Activated T-cell treated with anti-CD3 and anti-CD28 coated beads for 24 hours (primary cell): ENCODE measurements at regions not wholly inside any gene's neighbourhood (a gene's known extent, or its start where the extent isn't known, plus 50 kb on each side); places are given as distances from the start of the nearest gene placed in this dataset.
"Not testable (repeated sequence)": the region's sequence is repeated elsewhere in the genome, so short reads cannot be mapped to it uniquely, and the experiment has no call there.

Source experiments
- DNase-seq: peaks from one replicate; pipeline ENCODE4 v3.0.0-alpha.2; 2020; ENCODE audit warnings: low read depth

DNA sequence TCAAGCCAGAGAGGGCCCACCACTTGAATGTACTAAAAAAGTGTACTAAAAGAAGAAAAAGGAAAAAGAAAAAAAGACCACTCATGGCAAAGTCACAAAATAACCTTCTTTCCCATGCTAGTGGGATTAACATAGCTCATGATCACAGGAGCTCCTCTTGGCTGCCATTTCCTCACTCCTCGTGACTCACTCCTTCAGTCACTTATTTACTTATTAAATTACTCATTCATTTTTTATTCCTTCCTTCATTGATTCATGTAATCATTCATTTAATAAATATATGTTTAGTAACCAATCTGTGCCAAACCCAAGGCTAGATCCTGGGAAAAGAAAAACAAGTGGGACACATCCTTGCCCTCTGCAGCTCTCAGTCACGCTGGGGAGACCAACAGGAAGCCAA is 300.5 kb downstream of the INSIG2 start:
- DNase-seq: no peak

GRCh38 chr2:118387509-118387908 is 299.2 kb downstream of the INSIG2 start:
- DNase-seq: no peak

- DNase-seq: no peak
Measured at GRCh38 chr2:118386641-118387302, 298.5 kb downstream of the INSIG2 start.

GRCh38 chr2:118380915-118381653 is 292.8 kb downstream of the INSIG2 start:
- DNase-seq: no peak

- DNase-seq: no peak
Measured at GRCh38 chr2:118375907-118376485, 287.7 kb downstream of the INSIG2 start.

- no peak for DNase-seq
Measured at GRCh38 chr2:118374974-118375755, 286.9 kb downstream of the INSIG2 start.

GRCh38 chr2:118372886-118373830 is 284.9 kb downstream of the INSIG2 start:
- DNase-seq: no peak

GRCh38 chr2:118371515-118371914 is 283.2 kb downstream of the INSIG2 start:
- DNase-seq: no peak

- not testable (repeated sequence) for DNase-seq
Measured at GRCh38 chr2:118369521-118369920, 281.2 kb downstream of the INSIG2 start.

DNA sequence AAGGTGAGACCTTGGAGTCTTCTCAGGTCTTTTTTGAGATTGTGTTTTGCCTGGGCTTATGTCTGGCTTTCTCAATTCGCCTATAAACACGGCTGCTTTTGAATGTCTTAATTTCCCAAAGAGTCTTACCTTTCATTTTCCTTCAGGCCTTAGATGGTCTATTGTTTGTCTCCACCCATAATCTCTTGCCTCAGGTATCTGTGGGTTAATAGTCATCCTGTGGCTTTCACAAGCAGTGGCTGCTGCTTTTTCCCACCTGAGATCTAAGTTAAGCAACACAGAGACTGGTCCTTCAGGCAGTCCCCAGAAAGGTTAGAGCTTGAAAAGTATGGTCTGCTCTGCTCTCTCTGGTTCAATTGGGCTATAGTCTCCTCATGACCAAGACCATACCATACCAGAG is 275.3 kb downstream of the INSIG2 start:
- no peak for DNase-seq

DNA sequence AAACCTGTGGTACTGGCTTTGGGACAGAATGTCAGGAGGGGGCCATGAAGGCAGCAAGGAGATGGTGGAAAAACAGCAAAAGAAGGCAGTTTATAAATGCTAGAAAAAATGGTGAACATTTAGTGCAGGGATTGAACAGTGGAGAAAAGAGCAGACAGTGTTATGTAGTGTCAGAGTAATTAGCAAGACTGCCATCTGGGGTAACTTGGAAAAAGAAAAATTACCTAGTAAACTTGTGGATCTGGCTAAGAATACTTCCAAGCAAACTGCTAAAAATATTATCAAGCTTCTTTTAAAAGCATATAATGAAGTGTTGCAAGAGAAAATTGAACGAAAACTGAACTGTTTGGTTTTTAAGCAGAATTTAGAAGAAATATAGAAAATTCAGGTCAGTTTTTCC is 267.8 kb downstream of the INSIG2 start:
- DNase-seq: no peak

- no peak for DNase-seq
Measured at GRCh38 chr2:118351796-118352195, 263.5 kb downstream of the INSIG2 start.

DNA sequence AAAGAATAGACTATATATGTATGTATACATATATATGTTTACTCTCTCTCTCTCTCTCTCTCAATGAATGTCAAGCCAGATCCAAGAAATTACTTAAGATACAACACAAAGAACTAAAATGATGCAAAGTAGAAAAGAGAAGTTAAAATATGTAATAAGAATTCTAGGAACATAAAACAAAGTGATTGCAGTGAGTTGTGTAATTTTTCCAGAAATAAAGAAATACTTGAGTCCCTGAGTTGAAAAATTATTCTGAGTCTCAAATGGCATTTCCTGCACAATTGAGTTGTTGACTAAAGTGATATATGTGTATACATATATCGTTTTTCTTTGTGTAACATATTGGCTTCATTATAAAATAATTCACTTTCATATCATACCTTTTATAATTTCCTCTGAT is 262.4 kb downstream of the INSIG2 start:
- DNase-seq: no peak

DNA sequence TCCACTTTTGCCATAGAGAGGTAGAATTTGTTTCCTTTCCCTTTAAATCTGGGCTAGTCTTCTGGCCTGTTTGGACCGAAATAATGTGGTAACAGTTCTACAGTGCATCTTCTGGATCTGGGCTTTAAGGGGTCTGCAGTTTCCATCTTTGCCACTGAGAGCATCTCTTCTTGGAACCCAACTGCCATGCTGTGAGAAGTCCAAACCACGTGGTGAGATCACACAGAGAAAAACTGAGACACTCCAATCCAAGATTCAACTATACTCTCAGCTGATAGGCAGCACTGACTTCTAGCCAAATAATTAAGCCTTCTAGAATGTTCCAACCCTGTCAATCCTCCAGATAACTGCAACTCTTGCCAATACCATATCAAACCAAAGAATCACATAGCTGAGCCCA is 261.1 kb downstream of the INSIG2 start:
- DNase-seq: no peak

DNA sequence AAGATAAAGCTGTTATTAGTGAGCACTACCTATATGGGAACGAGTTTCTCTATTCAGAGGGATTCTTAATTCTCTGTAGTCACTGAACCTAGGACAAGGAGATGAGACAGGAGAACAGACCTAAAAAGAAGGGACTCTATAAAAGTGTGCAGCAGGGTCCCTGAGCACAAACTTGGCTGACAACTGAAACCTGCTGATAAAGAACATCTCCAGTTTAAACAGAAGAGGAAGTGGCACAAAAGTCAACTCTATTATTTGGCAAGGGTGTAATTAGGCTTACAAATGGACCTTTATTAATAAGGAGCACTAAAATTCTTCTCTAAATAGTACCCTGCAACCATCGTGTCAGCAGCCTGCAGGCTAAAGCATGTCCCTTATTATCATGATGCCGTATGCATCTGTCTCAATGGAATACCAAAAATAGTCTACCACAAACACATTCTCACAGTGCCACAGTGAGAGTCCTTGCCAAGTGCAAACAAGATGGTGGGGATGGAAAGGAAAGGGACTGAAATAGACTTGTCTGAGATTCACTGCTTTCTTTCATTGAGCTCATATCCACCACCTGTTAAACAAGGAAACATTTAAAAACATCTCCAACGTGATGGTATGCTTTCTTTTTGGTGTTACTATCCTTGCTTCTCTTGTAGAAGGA is 260.2 kb downstream of the INSIG2 start:
- no peak for DNase-seq

- DNase-seq: no peak
Measured at GRCh38 chr2:118345465-118345864, 257.2 kb downstream of the INSIG2 start.

GRCh38 chr2:118340103-118340502 is 251.8 kb downstream of the INSIG2 start:
- no peak for DNase-seq

- no peak for DNase-seq
Measured at GRCh38 chr2:118339386-118339785, 251.1 kb downstream of the INSIG2 start.

DNA sequence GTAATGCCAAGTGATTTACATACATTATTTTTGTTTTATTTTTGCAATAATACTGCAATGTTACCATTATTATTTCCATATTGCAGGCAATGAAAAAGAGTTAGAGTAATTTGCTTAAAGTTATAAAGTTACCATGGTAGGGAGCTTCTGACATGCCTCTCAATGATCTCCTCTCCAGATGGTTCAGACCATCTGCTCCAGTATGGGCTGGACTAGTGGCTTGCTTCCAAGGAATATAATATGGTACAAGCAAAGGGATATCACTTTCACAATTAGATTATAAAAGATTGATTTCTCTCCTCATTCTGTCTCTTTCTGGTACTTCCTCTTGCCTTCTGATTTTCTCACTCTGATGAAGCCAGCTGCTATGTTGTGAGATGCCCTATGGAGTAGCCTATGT is 245.4 kb downstream of the INSIG2 start:
- no peak for DNase-seq

DNA sequence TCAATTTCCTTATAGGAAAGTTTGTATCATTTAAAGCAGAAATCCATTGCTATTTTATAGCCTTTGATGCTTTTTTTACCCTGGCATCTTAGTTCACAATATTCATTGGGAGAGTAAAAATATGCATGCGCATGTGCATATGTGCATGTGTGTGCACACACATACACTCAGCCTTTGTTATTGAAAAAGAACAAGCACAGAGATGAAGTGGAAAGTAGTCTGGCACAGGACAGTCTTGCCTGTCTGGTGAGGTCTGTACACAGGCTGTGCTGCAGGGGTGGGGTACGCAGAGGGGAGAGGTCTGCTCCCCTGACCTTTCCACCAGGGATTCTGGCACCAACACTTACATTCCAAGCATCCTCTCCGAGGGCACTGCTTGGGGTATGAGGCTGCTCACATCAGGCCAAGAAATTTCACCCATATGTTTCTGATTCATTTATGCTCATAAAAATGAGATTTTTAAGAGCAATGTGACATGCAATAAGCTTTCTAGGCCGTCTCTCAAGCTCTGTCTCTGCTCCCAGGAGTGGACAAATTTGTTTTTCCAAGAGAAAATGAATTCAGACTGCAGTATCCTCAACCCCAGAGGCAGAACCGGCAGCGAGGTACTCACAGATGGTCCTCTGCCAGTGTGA is 237.2 kb downstream of the INSIG2 start:
- DNase-seq: no peak
